ENCODE measurements at regions not wholly inside any gene's neighbourhood (a gene's known extent, or its start where the extent isn't known, plus 50 kb on each side); places are given as distances from the start of the nearest gene placed in this dataset.

GRCh38 chr10:57874810-57875209, 392.9 kb downstream of the IPMK start:
- TF ChIP-seq CTCF (IDR thresholded peaks at IDR 0.05) (no peak), POLR2AphosphoS5 (IDR thresholded peaks at IDR 0.05; ENCODE audit: low read depth, low read length) (no peak), REST (IDR thresholded peaks at IDR 0.05; ENCODE audit: insufficient read depth in 1 of 2, low read depth in 2 of 2, low read length in 1 of 2) (no peak)

Data from Panc1 (cell line).